GM23248 (cell line): ENCODE measurements at regions not wholly inside any gene's neighbourhood (a gene's known extent, or its start where the extent isn't known, plus 50 kb on each side); places are given as distances from the start of the nearest gene placed in this dataset.

Experiments
- DNase-seq: peaks from one replicate; pipeline ENCODE4 v3.0.0-alpha.2; 2015
- H2AFZ ChIP-seq: fragments of 200-600 bp; sonication (generic); 2 replicates; pipeline ENCODE4 v1.6.1; 2016; ENCODE audit warnings: antibody characterized with exemption
- H3F3A ChIP-seq: fragments of 200-600 bp; sonication (generic); 2 replicates; pipeline ENCODE4 v1.6.1; 2016; ENCODE audit warnings: mild to moderate bottlenecking, antibody characterized with exemption, mixed run types; ENCODE audit not compliant: insufficient read depth
- H3K27ac ChIP-seq: fragments of 200-600 bp; sonication (generic); 2 replicates; pipeline ENCODE4 v1.5.1; 2016; ENCODE audit warnings: mild to moderate bottlenecking
- H3K27me3 ChIP-seq: fragments of 200-600 bp; sonication (generic); replicated peaks from 2 replicates; pipeline ENCODE4 v1.6.1; 2016; ENCODE audit warnings: mild to moderate bottlenecking; ENCODE audit not compliant: insufficient read depth
- H3K36me3 ChIP-seq: fragments of 200-600 bp; sonication (generic); 2 replicates; pipeline ENCODE4 v1.6.1; 2016; ENCODE audit warnings: low read depth, mild to moderate bottlenecking
- H3K4me1 ChIP-seq: fragments of 200-600 bp; sonication (generic); 2 replicates; pipeline ENCODE4 v1.6.1; 2016; ENCODE audit warnings: mild to moderate bottlenecking; ENCODE audit not compliant: insufficient read depth
- H3K4me2 ChIP-seq: fragments of 200-600 bp; sonication (generic); one replicate; pipeline ENCODE4 v1.6.1; 2016; ENCODE audit warnings: mild to moderate bottlenecking; ENCODE audit not compliant: unreplicated experiment
- H3K4me3 ChIP-seq: fragments of 200-600 bp; sonication (generic); 2 replicates; pipeline ENCODE4 v1.5.1; 2016; ENCODE audit warnings: mild to moderate bottlenecking
- H3K79me2 ChIP-seq: fragments of 200-600 bp; sonication (generic); 2 replicates; pipeline ENCODE4 v1.6.1; 2016; ENCODE audit warnings: mild to moderate bottlenecking; ENCODE audit not compliant: insufficient read depth
- H3K9ac ChIP-seq: fragments of 200-600 bp; sonication (generic); 2 replicates; pipeline ENCODE4 v1.6.1; 2016; ENCODE audit warnings: mild to moderate bottlenecking
- H3K9me2 ChIP-seq: fragments of 200-600 bp; sonication (generic); 2 replicates; pipeline ENCODE4 v1.6.1; 2016; ENCODE audit warnings: mixed run types, mild to moderate bottlenecking, moderate library complexity; ENCODE audit not compliant: insufficient read depth
- H3K9me3 ChIP-seq: fragments of 200-600 bp; sonication (generic); one replicate; pipeline ENCODE4 v1.6.1; 2017; ENCODE audit warnings: low read depth
- H4K20me1 ChIP-seq: fragments of 200-600 bp; sonication (generic); 2 replicates; pipeline ENCODE4 v1.6.0; 2016; ENCODE audit not compliant: insufficient read depth
- EZH2 ChIP-seq: fragments of 200-600 bp; sonication (generic); IDR thresholded peaks from 2 replicates; pipeline ENCODE4 v1.6.1; 2018; ENCODE audit warnings: antibody characterized with exemption, mild to moderate bottlenecking; ENCODE audit not compliant: insufficient read depth, poor library complexity, severe bottlenecking
- EZH2phosphoT487 ChIP-seq: fragments of 200-600 bp; sonication (generic); IDR thresholded peaks from 2 replicates; pipeline ENCODE4 v1.6.1; 2018; ENCODE audit warnings: antibody characterized with exemption, moderate library complexity, mild to moderate bottlenecking, low read depth; ENCODE audit not compliant: insufficient read depth
- WGBS, 2 experiments: methylation state at CpG; one replicate each; pipeline ENCODE4 v1.1.6; 2015 to 2017; ENCODE audit warnings: low lambda C conversion rate in 2 of 2, low coverage in 1 of 2; ENCODE audit errors: missing lambda C conversion rate in 2 of 2; 5-methylcytosine and 5-hydroxymethylcytosine counted together
- in situ Hi-C: fragments of 300-500 bp; cut with MboI; formaldehyde crosslinking; loops from 2 replicates; pipeline ENCODE4 v1.15.0; 2020

DNA sequence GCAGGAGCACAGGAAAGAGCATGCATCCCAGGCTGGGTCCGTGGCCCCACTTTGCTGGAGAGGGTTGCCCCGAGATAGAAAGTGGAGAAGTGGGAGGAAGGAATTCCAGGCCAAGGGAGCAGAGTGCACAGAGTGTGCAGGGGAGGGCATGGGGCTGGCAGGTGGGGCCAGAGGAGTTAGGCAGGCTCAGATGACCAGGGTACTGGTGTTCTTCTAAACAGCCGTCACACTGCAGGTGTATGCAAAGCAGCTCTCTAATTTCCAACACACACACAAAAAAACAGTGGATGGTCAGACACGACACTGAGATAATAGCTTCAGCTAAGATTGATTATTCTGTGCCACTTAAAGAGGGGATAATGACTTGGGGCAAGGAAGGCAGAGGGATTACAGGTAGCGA, 212.2 kb downstream of the MTRR start:
- H2AFZ ChIP-seq = no peak overlapping the region
- in situ Hi-C loops = no loop called here
- no peaks in the 10 kb centered on the region for H3K79me2 ChIP-seq
- H3K27me3 ChIP-seq = no peaks in the 10 kb centered on the region
- H3K4me2 ChIP-seq = no peak overlapping the region
- no peak for DNase-seq
- H3K9me3 ChIP-seq = no peaks in the 10 kb centered on the region
- H3K4me1 ChIP-seq = no peaks in the 10 kb centered on the region
- H3K9me2 ChIP-seq = no peaks in the 10 kb centered on the region
- no peaks in the 10 kb centered on the region for H3K36me3 ChIP-seq
- no peak overlapping the region for H3K4me3 ChIP-seq
- H3F3A ChIP-seq = no peaks in the 10 kb centered on the region
- no peak overlapping the region for H3K27ac ChIP-seq
- H4K20me1 ChIP-seq = no peaks in the 10 kb centered on the region
- 14 to 25% methylated on average over 5 of the region's 5 CpGs for WGBS, 2 experiments
- TF ChIP-seq EZH2phosphoT487 (no peak), EZH2 (no peak)
- no peak overlapping the region for H3K9ac ChIP-seq

DNA sequence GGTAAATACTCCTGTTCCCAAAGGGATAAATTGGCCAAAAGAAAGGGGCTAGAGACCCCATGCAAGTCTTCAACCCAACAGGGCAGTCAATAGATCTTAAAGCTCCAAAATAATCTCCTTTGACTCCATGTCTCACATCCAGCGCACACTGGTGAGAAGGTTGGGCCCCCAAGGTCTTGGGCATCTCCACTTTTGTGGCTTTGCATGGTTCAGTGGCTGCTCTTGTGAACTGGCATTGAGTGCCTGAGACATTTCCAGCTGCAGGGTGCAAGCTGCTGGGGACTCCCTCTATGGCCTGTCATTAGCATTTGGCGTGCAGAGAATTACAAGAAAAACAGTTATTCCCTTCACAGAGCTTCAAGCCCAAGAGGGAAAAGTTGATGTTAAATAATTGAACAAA, 224.7 kb downstream of the MTRR start:
- Histone ChIP-seq H3K9me3 (no peaks in the 10 kb centered on the region), H3K9ac (no peak overlapping the region), H3K4me3 (no peak overlapping the region), H3K27ac (no peak overlapping the region), H3K27me3 (no peaks in the 10 kb centered on the region), H3K4me1 (no peaks in the 10 kb centered on the region), H3K9me2 (no peaks in the 10 kb centered on the region), H3K4me2 (no peak overlapping the region), H3K79me2 (no peaks in the 10 kb centered on the region), H4K20me1 (no peaks in the 10 kb centered on the region), H2AFZ (no peak overlapping the region), H3F3A (no peaks in the 10 kb centered on the region), H3K36me3 (no peaks in the 10 kb centered on the region)
- 13 to 17% methylated on average over 2 of the region's 2 CpGs for WGBS, 2 experiments
- DNase-seq = no peak
- in situ Hi-C loops = no loop called here
- TF ChIP-seq EZH2phosphoT487 (no peak), EZH2 (no peak)

DNA sequence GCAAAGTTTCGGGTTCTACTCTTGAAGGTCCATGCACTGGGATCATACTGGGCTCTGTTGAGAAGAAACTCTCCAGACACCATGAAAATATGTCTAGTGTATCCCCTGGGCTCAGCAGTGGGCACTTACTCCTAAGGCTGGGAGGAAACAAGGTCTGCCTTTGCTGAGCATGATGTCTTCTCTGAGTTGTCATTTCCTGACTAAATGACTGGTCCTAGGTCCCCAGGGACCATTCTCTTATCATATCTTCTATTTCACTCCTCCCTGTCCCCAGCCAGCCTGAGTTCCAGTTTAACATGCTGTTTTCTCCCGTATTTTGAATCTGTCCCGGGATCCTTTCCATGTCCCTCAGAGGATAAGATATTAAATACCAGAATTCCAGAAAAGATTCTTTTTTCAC, 225.4 kb downstream of the MTRR start:
- H3K4me1 ChIP-seq = no peaks in the 10 kb centered on the region
- H3K79me2 ChIP-seq = no peaks in the 10 kb centered on the region
- H3K36me3 ChIP-seq = no peaks in the 10 kb centered on the region
- H3K9me3 ChIP-seq = no peaks in the 10 kb centered on the region
- H2AFZ ChIP-seq = no peak overlapping the region
- H4K20me1 ChIP-seq = no peaks in the 10 kb centered on the region
- 13 to 21% methylated on average over 3 of the region's 3 CpGs for WGBS, 2 experiments
- no peak overlapping the region for H3K9ac ChIP-seq
- H3F3A ChIP-seq = no peaks in the 10 kb centered on the region
- TF ChIP-seq EZH2phosphoT487 (no peak), EZH2 (no peak)
- no peak for DNase-seq
- no peaks in the 10 kb centered on the region for H3K9me2 ChIP-seq
- no peak overlapping the region for H3K4me3 ChIP-seq
- no peaks in the 10 kb centered on the region for H3K27me3 ChIP-seq
- in situ Hi-C loops = no loop called here
- no peak overlapping the region for H3K27ac ChIP-seq
- no peak overlapping the region for H3K4me2 ChIP-seq

DNA sequence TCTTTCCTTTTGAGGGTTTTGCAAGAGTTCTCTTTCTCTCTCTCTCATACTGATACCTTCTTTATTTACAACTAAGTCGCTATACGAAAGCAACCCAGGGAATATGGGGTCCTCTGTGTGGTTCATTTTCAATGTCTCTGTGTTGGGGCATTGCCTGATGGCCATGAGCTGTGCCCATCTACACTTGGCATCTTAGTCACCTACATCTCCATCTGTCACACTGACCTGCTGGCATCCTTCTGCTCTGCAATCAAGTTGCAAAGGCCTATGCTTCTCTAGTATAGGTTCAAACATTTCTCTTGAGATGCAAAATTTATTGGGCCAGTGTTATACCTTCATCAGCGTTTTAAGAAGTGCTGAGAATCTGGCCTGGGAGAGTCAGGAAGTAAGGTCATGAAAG, 228.2 kb downstream of the MTRR start:
- no peak for DNase-seq

DNA sequence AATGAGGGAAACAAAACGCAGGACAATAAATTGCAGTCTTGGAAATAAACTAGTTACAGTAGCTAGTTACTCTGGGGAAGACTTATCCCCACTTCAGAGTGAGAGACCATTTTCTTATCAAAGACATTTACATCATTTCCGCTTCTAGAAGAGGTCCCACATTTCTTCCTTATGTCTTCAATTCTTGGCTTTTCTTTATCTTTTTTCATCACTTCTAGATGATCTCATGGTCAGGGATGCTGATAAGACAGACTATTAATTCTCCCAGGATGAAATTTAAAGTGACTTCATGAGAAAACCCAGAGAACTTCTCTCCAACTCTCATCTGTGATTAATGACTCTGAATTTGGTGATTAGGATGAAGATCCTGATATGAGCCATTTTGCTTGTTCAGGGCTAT, 229.1 kb downstream of the MTRR start:
- 29 to 39% methylated on average over 2 of the region's 2 CpGs for WGBS, 2 experiments
- DNase-seq = no peak
- Histone ChIP-seq H3K4me2 (no peak overlapping the region), H3K9me3 (no peaks in the 10 kb centered on the region), H2AFZ (no peak overlapping the region), H3K27ac (no peak overlapping the region), H4K20me1 (no peaks in the 10 kb centered on the region), H3K4me1 (no peaks in the 10 kb centered on the region), H3K4me3 (no peak overlapping the region), H3K36me3 (no peaks in the 10 kb centered on the region), H3K9ac (no peak overlapping the region), H3K9me2 (no peaks in the 10 kb centered on the region), H3F3A (no peaks in the 10 kb centered on the region), H3K27me3 (no peaks in the 10 kb centered on the region; the same call in 1 of the 2 replicates), H3K79me2 (no peaks in the 10 kb centered on the region)
- in situ Hi-C loops = no loop called here
- TF ChIP-seq EZH2phosphoT487 (no peak), EZH2 (no peak)

More for the DNA sequence above, 228.2 kb downstream of the MTRR start:
- Histone ChIP-seq H3K4me1 (no peaks in the 10 kb centered on the region), H3K4me2 (no peak overlapping the region), H3K9me2 (no peaks in the 10 kb centered on the region), H3K27me3 (no peaks in the 10 kb centered on the region), H3F3A (no peaks in the 10 kb centered on the region), H3K36me3 (no peaks in the 10 kb centered on the region), H4K20me1 (no peaks in the 10 kb centered on the region), H2AFZ (no peak overlapping the region), H3K27ac (no peak overlapping the region), H3K79me2 (no peaks in the 10 kb centered on the region), H3K9me3 (no peaks in the 10 kb centered on the region), H3K9ac (no peak overlapping the region), H3K4me3 (no peak overlapping the region)
- in situ Hi-C loops = no loop called here
- no peak for TF ChIP-seq EZH2phosphoT487
- no peak for TF ChIP-seq EZH2
- WGBS, 2 experiments = 11 to 18% methylated on average over 3 of the region's 3 CpGs
